Naive thymus-derived CD4-positive, alpha-beta T cell (primary cell): ENCODE measurements at regions not wholly inside any gene's neighbourhood (a gene's known extent, or its start where the extent isn't known, plus 50 kb on each side); places are given as distances from the start of the nearest gene placed in this dataset.

ENCODE experiments used
- ATAC-seq: fragments of 150-1000 bp; cut with Tn5 transposase; 2 replicates; pipeline ENCODE4 v1.10.0; 2021; ENCODE audit warnings: mild to moderate bottlenecking, moderate library complexity
- CTCF ChIA-PET: fragments of 350-600 bp; sonication (Branson Sonifier 250); formaldehyde crosslinking; loops from one replicate; lab custom pipeline; 2021; ENCODE audit warnings: antibody characterized with exemption; lab: Charles Lee
- POLR2A ChIA-PET: fragments of 350-600 bp; sonication (Branson Sonifier 250); formaldehyde crosslinking; loops from one replicate; lab custom pipeline; 2021; ENCODE audit warnings: antibody characterized with exemption, inconsistent platforms; lab: Charles Lee
- DNase-seq, 9 donors: peaks; one replicate each; pipeline versions ENCODE4 v3.0.0 to v3.0.0-alpha.2; 2020 to 2022; ENCODE audit warnings: mixed read lengths in 1 of 9
- H3K27ac ChIP-seq: one replicate; pipeline ENCODE4 v1.7.0; 2013; ENCODE audit warnings: mild to moderate bottlenecking, low read depth, low read length, moderate library complexity
- H3K27me3 ChIP-seq, 2 donors: one replicate each; pipeline ENCODE4 v1.7.0; 2013; ENCODE audit warnings: low read length in 2 of 2, mild to moderate bottlenecking in 2 of 2, moderate library complexity in 2 of 2; ENCODE audit not compliant: control insufficient read depth in 2 of 2, insufficient read depth in 2 of 2
- H3K36me3 ChIP-seq, 3 experiments: 1 replicate in 2 of 3; 2 replicates in 1 of 3; pipeline ENCODE4 v1.7.0; 2013; ENCODE audit warnings: low read length in 3 of 3, mild to moderate bottlenecking in 3 of 3, moderate library complexity in 1 of 3; ENCODE audit not compliant: insufficient read depth in 3 of 3, control insufficient read depth in 2 of 3
- H3K4me1 ChIP-seq, 2 donors: one replicate each; pipeline ENCODE4 v1.7.0; 2013; ENCODE audit warnings: low read length in 2 of 2, mild to moderate bottlenecking in 2 of 2, moderate library complexity in 1 of 2; ENCODE audit not compliant: control insufficient read depth in 2 of 2, insufficient read depth in 2 of 2
- H3K4me3 ChIP-seq: 2 replicates; pipeline ENCODE4 v1.7.0; 2013; ENCODE audit warnings: mild to moderate bottlenecking, low read length
- H3K9me3 ChIP-seq, 3 experiments: 1 replicate in 2 of 3; 2 replicates in 1 of 3; pipeline ENCODE4 v1.7.0; 2013; ENCODE audit warnings: low read length in 3 of 3; ENCODE audit not compliant: control insufficient read depth in 2 of 3
- H3K27ac Mint-ChIP-seq, 9 donors: one replicate each; pipeline ENCODE4 v1.8.0; 2020 to 2022; ENCODE audit warnings: mixed read lengths in 9 of 9, mild to moderate bottlenecking in 8 of 9, moderate library complexity in 5 of 9, inconsistent platforms in 2 of 9
- H3K27me3 Mint-ChIP-seq, 5 donors: one replicate each; pipeline ENCODE4 v1.8.0; 2021 to 2022; ENCODE audit warnings: mixed read lengths in 5 of 5, mild to moderate bottlenecking in 1 of 5
- H3K36me3 Mint-ChIP-seq, 5 donors: one replicate each; pipeline ENCODE4 v1.8.0; 2020 to 2022; ENCODE audit warnings: mixed read lengths in 5 of 5, mild to moderate bottlenecking in 3 of 5, inconsistent platforms in 1 of 5
- H3K4me1 Mint-ChIP-seq, 7 donors: one replicate each; pipeline ENCODE4 v1.8.0; 2020 to 2022; ENCODE audit warnings: mixed read lengths in 7 of 7, mild to moderate bottlenecking in 3 of 7, inconsistent platforms in 1 of 7
- H3K4me3 Mint-ChIP-seq, 10 donors: one replicate each; pipeline ENCODE4 v1.8.0; 2020 to 2022; ENCODE audit warnings: mild to moderate bottlenecking in 10 of 10, mixed read lengths in 10 of 10, moderate library complexity in 6 of 10, inconsistent platforms in 2 of 10
- H3K9me3 Mint-ChIP-seq, 11 donors: one replicate each; pipeline ENCODE4 v1.8.0; 2020 to 2022; ENCODE audit warnings: mixed read lengths in 11 of 11, mild to moderate bottlenecking in 4 of 11, inconsistent platforms in 1 of 11, moderate library complexity in 1 of 11
- intact Hi-C, 2 donors: fragments of 100-400 bp; cut with micrococcal nuclease; formaldehyde crosslinking; loops; one replicate each; pipeline ENCODE4 v1.15.1; 2023

DNA sequence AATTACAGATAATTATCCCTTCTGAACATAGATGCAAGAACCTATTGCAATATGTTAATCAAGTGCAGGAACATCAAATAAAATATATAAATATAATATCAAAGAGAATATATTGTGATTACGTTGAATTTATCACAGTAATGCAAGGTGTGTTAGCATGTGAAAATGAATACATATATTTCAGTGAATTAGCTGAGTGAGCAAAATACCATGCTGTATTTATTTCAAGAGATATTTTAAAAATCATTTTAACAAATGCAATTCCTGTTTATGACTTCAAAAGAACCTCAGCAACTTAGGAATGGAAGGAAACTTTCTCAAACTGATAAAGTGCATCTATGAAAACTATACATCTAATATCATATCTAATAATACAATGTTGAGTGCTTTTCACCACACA, 856.9 kb upstream of the PTPRD start:
- Mint-ChIP-seq H3K4me3 (no peak overlapping the region), H3K36me3 (no peaks in the 10 kb centered on the region), H3K27me3 (no peaks in the 10 kb centered on the region), H3K27ac (no peak overlapping the region), H3K4me1 (no peaks in the 10 kb centered on the region), H3K9me3 (peaks cover 0 to 10% (median 6%) of the 10 kb centered on the region in 11 donors)
- DNase-seq (no peak), ATAC-seq (no peak)
- no peaks in the 10 kb centered on the region for H3K27me3 ChIP-seq
- intact Hi-C loops, result no loop called here
- H3K4me3 ChIP-seq, result no peak overlapping the region
- no peak overlapping the region for H3K27ac ChIP-seq
- H3K9me3 ChIP-seq, result peaks cover 0 to 15% (median 0%) of the 10 kb centered on the region in 3 experiments
- no peaks in the 10 kb centered on the region for H3K36me3 ChIP-seq
- ChIA-PET CTCF (no interaction called here), POLR2A (no interaction called here)
- no peaks in the 10 kb centered on the region for H3K4me1 ChIP-seq

- H3K4me1 ChIP-seq, result no peaks in the 10 kb centered on the region
- H3K27ac ChIP-seq, result no peak overlapping the region
- intact Hi-C loops, result no loop called here
- Mint-ChIP-seq H3K27me3 (no peaks in the 10 kb centered on the region), H3K36me3 (no peaks in the 10 kb centered on the region), H3K27ac (no peak overlapping the region), H3K4me1 (no peaks in the 10 kb centered on the region), H3K4me3 (no peak overlapping the region), H3K9me3 (peaks cover 0 to 17% (median 6%) of the 10 kb centered on the region in 11 donors)
- no peaks in the 10 kb centered on the region for H3K36me3 ChIP-seq
- no peak overlapping the region for H3K4me3 ChIP-seq
- no peak for ATAC-seq
- CTCF ChIA-PET, result no interaction called here
- H3K9me3 ChIP-seq, result peaks cover 0 to 15% (median 0%) of the 10 kb centered on the region in 3 experiments
- no peak for DNase-seq
- no peaks in the 10 kb centered on the region for H3K27me3 ChIP-seq
- POLR2A ChIA-PET, result no interaction called here
These were observed 858.5 kb upstream of the PTPRD start for GRCh38 chr9:11471321-11471720.

- no peak overlapping the region for H3K27ac ChIP-seq
- Mint-ChIP-seq H3K27me3 (no peaks in the 10 kb centered on the region), H3K4me3 (no peak overlapping the region), H3K27ac (no peak overlapping the region), H3K9me3 (peaks cover 3 to 51% (median 11%) of the 10 kb centered on the region in 11 donors), H3K4me1 (peaks cover 0 to 1% (median 0%) of the 10 kb centered on the region in 7 donors), H3K36me3 (peaks cover 0 to 6% (median 0%) of the 10 kb centered on the region in 5 donors)
- intact Hi-C loops, result no loop called here
- ATAC-seq, result no peak
- DNase-seq, result no peak
- no peaks in the 10 kb centered on the region for H3K36me3 ChIP-seq
- no peak overlapping the region for H3K4me3 ChIP-seq
- no peaks in the 10 kb centered on the region for H3K4me1 ChIP-seq
- CTCF ChIA-PET, result no interaction called here
- peaks cover 0 to 6% (median 0%) of the 10 kb centered on the region in 3 experiments for H3K9me3 ChIP-seq
- no peaks in the 10 kb centered on the region for H3K27me3 ChIP-seq
- POLR2A ChIA-PET, result no interaction called here
These were observed 888.0 kb upstream of the PTPRD start for GRCh38 chr9:11500780-11501179.

DNA sequence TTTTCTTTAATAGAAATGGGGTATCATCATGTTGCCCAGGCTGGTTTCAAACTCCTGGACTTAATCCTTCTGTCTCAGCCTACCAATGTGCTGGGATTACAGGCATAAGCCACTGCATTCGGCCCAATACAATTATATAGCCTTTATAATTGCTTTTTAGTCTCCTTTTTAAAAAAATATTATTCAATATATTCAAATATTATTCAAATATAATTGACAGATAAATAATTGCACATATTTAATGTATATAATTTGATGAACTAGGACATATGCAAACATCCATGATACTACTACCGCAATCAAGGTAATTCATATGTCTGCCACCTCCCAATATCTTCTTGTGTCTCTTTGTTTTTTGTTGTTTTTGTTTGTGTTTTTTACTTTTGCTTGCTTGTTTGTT, 894.2 kb upstream of the PTPRD start:
- no peak overlapping the region for H3K4me3 ChIP-seq
- Mint-ChIP-seq H3K27me3 (no peaks in the 10 kb centered on the region), H3K9me3 (peaks cover 0 to 28% (median 16%) of the 10 kb centered on the region in 11 donors), H3K27ac (no peak overlapping the region), H3K4me3 (no peak overlapping the region), H3K4me1 (no peaks in the 10 kb centered on the region), H3K36me3 (no peaks in the 10 kb centered on the region)
- no peak overlapping the region for H3K27ac ChIP-seq
- no peaks in the 10 kb centered on the region for H3K4me1 ChIP-seq
- intact Hi-C loops, result no loop called here
- no peaks in the 10 kb centered on the region for H3K9me3 ChIP-seq
- ChIA-PET POLR2A (no interaction called here), CTCF (no interaction called here)
- ATAC-seq, result no peak
- H3K36me3 ChIP-seq, result no peaks in the 10 kb centered on the region
- no peaks in the 10 kb centered on the region for H3K27me3 ChIP-seq
- no peak for DNase-seq

GRCh38 chr9:11537566-11537965, 924.8 kb upstream of the PTPRD start:
- H3K27ac Mint-ChIP-seq, result no peak overlapping the region
- Histone ChIP-seq H3K27me3 (no peaks in the 10 kb centered on the region), H3K4me3 (no peak overlapping the region), H3K36me3 (no peaks in the 10 kb centered on the region), H3K9me3 (no peaks in the 10 kb centered on the region), H3K4me1 (no peaks in the 10 kb centered on the region), H3K27ac (no peak overlapping the region)
- no peak for ATAC-seq
- H3K4me3 Mint-ChIP-seq, result no peak overlapping the region
- H3K9me3 Mint-ChIP-seq, result peaks cover 0 to 15% (median 3%) of the 10 kb centered on the region in 11 donors
- no peaks in the 10 kb centered on the region for H3K27me3 Mint-ChIP-seq
- ChIA-PET CTCF (no interaction called here), POLR2A (no interaction called here)
- DNase-seq, result no peak
- no peaks in the 10 kb centered on the region for H3K36me3 Mint-ChIP-seq
- intact Hi-C loops, result no loop called here
- no peaks in the 10 kb centered on the region for H3K4me1 Mint-ChIP-seq

GRCh38 chr9:11542781-11543180, 930.0 kb upstream of the PTPRD start:
- H3K36me3 Mint-ChIP-seq, result no peaks in the 10 kb centered on the region
- no peak overlapping the region for H3K4me3 Mint-ChIP-seq
- DNase-seq, result no peak
- H3K4me1 ChIP-seq, result no peaks in the 10 kb centered on the region
- intact Hi-C loops, result no loop called here
- H3K4me3 ChIP-seq, result no peak overlapping the region
- H3K27ac Mint-ChIP-seq, result no peak overlapping the region
- H3K36me3 ChIP-seq, result no peaks in the 10 kb centered on the region
- POLR2A ChIA-PET, result no interaction called here
- H3K27me3 Mint-ChIP-seq, result no peaks in the 10 kb centered on the region
- H3K27me3 ChIP-seq, result no peaks in the 10 kb centered on the region
- H3K9me3 Mint-ChIP-seq, result peaks cover 0 to 22% (median 4%) of the 10 kb centered on the region in 11 donors
- no peaks in the 10 kb centered on the region for H3K4me1 Mint-ChIP-seq
- CTCF ChIA-PET, result no interaction called here
- ATAC-seq, result no peak
- H3K27ac ChIP-seq, result no peak overlapping the region
- no peaks in the 10 kb centered on the region for H3K9me3 ChIP-seq

DNA sequence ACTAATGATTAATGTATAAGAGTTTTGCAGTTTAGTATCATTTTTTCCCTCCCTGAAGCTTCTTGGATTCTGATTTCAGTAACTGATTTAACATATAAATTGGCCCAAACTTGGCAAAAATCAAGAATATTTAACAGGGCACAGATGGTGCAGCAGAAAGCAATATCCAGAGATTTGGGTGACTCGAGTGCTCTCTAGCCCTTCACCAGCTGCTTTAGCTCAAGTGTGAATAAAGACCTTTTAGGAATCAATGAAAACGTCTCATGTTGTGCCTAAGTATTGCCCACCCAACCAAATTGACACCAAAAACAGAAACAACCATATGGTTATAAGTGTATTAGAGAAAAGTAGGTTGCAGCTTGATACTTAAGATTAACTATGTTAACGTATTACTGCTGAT, 933.4 kb upstream of the PTPRD start:
- H3K4me3 Mint-ChIP-seq, result no peak overlapping the region
- intact Hi-C loops, result no loop called here
- Histone ChIP-seq H3K9me3 (peaks cover 0 to 10% (median 0%) of the 10 kb centered on the region in 3 experiments), H3K27me3 (no peaks in the 10 kb centered on the region), H3K36me3 (no peaks in the 10 kb centered on the region), H3K27ac (no peak overlapping the region), H3K4me3 (no peak overlapping the region), H3K4me1 (no peaks in the 10 kb centered on the region)
- H3K36me3 Mint-ChIP-seq, result no peaks in the 10 kb centered on the region
- ATAC-seq, result no peak
- no peaks in the 10 kb centered on the region for H3K4me1 Mint-ChIP-seq
- H3K9me3 Mint-ChIP-seq, result peaks cover 0 to 35% (median 8%) of the 10 kb centered on the region in 11 donors
- no peaks in the 10 kb centered on the region for H3K27me3 Mint-ChIP-seq
- ChIA-PET CTCF (no interaction called here), POLR2A (no interaction called here)
- no peak overlapping the region for H3K27ac Mint-ChIP-seq
- no peak for DNase-seq
